AG08396 (cell line): ENCODE measurements at regions not wholly inside any gene's neighbourhood (a gene's known extent, or its start where the extent isn't known, plus 50 kb on each side); places are given as distances from the start of the nearest gene placed in this dataset.

Source experiments
- DNase-seq: peaks from one replicate; pipeline ENCODE4 v3.0.0; 2012; ENCODE audit warnings: low spot score, mixed read lengths

GRCh38 chr10:128898133-128898915, 568.7 kb upstream of the MGMT start:
- DNase-seq: no peak

GRCh38 chr10:128898916-128899195, 568.2 kb upstream of the MGMT start:
- DNase-seq: no peak

GRCh38 chr10:128900456-128900855, 566.6 kb upstream of the MGMT start:
- DNase-seq: no peak

DNA sequence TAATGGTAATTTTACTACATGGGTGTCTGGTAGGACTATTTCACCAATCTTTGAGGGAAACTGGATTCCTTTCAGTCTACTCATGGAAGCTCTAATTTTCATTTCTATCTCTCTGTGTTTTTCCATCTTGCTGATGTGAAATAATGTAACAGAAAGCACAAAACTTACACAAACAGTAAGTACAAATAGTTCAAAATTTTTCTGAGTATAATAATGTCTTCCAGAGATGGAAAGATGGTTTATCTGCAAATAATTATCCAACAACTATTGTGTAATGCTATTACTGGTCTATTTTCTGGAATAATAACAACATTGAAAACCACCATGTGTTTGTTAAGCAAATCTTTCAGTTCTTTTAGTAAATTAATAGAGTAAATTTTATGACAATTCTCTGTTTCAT, 565.8 kb upstream of the MGMT start:
- no peak for DNase-seq

DNA sequence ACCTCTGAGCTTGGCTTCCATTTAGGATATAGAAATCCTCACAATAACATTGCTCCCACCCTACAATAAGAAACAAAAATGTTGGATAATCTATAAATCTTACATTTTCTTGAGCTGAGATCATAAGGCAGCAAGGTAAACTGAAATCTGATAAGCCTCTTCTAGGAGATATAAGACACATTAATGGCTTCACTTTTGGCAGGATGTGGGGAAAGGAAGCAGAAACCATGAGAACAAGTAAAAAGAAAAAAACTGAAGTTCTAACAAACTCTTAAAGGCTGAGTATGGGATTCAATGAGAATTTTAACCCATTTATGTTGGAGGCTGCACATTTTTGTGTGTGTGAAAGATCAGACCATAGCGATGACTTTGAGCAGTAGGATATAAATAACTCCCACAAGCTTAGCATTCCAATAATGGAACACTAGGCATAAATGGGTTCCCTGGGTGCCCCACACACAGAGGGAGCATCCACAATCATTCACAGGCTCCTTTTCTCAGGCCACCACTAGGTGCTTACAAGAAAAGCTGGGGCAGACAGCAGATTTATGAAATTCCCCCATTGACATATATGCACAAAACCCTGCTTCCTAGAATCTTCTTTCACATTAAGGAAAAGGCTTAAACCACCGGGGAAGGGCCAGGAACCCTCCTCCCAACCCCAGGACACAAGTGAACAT, 564.9 kb upstream of the MGMT start:
- no peak for DNase-seq

DNA sequence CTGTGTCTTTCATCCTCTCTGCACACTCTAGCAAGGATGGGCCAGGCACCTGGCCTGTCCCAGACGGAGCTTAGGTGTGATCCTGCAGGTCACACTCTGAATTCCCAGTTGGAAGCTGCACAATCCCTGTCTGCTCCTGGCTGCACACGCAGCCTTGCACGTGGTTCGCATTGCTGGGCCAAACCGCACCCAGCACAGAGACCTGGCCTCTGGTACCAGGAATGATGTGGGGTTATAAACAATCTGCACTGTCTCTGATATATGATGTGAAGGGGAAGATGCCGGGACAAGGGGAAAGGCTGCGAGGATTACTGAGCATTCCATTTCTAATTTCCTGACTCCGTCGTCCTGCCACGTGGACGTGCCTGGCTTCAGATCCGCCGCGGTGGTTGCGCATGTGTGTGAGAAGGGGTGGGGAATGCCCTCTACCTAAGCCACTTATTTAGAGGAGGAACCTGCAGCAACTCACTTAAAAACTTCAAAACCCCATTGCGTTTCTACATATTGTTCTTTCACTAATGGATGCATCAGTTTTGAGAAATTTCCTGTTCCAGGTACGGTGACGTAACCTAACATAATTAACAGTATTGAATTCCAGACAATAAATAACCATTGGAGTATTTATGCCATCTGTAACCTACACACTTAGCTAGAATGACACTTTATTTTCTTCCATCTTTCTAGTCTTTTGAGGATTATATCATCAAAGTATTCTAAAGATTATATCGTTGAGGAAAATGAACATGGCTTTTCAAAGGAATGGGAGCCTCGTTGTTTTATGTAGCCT, 559.7 kb upstream of the MGMT start:
- no peak for DNase-seq

GRCh38 chr10:128908099-128908498, 558.9 kb upstream of the MGMT start:
- no peak for DNase-seq

- no peak for DNase-seq
These were observed 558.5 kb upstream of the MGMT start for GRCh38 chr10:128908499-128908898.

DNA sequence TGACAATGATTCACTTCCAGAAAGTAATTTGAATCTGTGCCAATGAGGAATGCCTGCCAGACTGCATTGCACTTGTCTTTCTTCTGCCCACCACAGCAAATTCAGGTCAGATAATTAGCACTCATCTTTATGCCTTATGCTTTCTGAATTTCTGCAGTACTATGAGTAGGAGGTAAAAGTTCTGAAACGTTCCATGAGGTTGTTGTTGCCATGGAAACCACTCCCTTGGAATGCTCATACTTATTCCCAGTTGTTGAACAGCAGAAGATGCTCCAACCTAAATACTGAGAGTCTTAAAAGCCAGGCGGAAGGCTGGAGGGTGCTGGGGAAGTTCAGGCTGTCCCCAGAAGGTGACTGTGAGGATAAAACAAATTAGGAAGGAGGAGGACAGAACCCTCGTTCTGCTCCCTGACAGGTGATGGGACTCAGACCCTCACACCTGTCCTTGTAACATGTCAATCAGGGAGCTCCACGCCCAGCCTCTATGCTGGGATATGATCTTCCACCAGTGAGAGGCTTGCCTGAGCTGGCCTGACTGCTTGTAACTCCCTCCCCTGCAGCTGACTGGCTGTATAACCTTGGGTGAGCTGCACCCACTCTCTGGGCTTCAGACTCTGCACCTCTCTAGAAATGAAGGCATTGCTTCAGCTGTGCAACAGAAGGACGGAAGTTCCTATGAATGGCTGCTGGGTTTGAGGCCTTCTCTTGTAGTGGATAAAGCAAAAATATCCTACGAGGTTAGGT, 554.3 kb upstream of the MGMT start:
- no peak for DNase-seq

- DNase-seq: no peak
These were observed 552.4 kb upstream of the MGMT start for GRCh38 chr10:128914681-128915080.

- no peak for DNase-seq
These were observed 551.4 kb upstream of the MGMT start for GRCh38 chr10:128915630-128916029.

- no peak for DNase-seq
These were observed 550.7 kb upstream of the MGMT start for GRCh38 chr10:128916383-128916782.

- no peak for DNase-seq
These were observed 545.5 kb upstream of the MGMT start for GRCh38 chr10:128921389-128922022.

GRCh38 chr10:128922172-128922571, 544.9 kb upstream of the MGMT start:
- no peak for DNase-seq

DNA sequence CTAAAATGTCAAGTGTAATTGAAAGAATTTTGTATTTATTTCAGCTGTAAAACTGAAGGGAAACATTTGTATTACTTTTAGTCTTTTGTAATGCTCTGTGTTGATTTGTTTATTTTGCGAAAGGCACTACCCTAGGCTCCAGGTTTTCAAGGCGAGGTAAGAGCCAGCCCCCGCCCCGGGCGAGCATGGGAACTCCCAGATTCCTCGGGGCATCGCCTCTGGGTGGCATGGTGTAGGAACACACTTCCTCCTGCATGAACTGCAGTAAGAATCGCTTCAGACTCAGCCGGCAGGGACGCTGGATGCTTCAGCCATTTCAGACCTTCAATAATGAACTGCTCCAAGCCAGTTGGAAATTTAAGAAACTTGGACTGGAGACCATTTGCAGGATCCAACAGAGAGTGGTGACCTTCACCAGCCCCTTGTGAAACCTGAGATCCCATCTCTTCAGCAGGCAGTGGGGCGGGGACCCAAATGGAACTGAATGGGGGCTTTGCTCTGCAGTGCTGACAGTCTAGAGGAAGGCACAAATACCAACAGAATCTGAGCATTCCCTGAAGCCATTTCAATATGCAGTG, 544.3 kb upstream of the MGMT start:
- DNase-seq: no peak

- DNase-seq: no peak
These were observed 542.1 kb upstream of the MGMT start for GRCh38 chr10:128924918-128925317.

DNA sequence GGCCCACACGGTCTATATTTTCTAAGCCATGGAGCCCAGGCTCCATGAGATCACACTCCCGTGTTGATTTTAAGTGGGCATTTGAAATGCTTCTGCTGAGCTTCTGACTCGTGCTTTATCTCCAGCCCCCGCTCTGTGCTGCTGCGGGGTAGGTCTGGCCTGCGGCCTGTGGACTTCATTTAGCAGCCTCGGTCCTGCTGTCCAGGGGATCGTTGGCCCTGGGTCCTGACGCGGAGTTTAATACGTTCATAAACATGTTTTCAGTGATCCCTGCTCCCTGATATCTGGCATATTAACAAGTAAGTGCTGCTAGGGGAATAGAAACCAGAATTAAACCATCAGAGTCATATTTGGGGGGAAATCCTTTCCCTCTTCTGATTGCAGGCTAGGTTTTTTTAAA, 540.3 kb upstream of the MGMT start:
- no peak for DNase-seq

DNA sequence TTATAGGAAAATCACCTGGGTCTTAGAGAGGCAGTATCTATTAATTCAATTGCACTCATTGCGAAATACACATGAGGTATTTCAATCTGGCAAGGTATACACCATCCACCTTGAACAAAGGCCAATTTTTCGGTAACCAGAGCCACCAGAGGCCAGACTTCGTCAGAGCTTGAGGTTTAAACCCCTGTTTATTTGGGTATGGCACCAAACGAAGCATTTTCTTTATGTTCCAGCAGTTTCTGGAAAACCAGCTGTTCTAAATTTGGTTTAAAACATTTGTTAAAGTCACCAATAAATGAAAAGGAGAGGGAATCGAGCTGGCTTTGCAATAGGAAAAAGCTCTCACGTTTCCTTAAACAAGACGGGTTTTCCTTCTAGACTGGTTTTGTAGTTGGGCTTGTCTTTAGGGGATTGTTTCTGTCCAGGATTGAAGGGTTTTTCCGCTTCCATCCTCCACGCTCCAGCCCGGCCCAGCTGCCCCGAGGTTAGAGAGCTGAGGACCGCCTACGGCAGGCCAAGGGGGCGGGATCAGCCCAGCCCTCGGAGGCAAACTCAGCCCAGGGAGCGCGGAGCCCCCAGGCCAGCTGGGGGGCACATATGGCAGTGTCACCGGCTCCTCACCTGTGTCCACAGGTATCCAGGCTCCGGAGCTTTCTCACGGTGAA, 539.4 kb upstream of the MGMT start:
- no peak for DNase-seq

- no peak for DNase-seq
These were observed 538.7 kb upstream of the MGMT start for GRCh38 chr10:128928231-128928836.

- no peak for DNase-seq
These were observed 537.9 kb upstream of the MGMT start for GRCh38 chr10:128929131-128929530.

DNA sequence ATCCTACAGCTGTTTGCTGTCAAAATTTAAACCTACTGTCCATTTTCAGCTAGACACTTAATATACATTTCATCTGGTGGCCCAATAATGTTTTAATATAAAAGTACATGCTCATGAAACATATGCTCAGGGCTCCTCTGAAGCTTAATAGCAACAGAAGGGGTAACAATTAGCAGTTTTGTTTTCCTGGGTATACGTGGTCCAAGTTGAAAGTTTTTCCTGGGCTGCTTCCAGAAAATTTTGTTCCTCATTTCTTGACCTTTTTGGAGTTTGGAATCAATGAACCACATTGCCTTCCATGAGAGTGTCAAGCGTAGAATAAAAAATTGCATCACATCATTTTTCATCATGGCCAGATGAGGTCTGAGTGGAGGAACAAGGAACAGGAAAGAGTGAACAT, 537.3 kb upstream of the MGMT start:
- no peak for DNase-seq
